NT2/D1 (cell line): ENCODE measurements at regions not wholly inside any gene's neighbourhood (a gene's known extent, or its start where the extent isn't known, plus 50 kb on each side); places are given as distances from the start of the nearest gene placed in this dataset.

ENCODE experiments used
- SUZ12 ChIP-seq: IDR thresholded peaks from 2 replicates; pipeline ENCODE4 v1.6.1; 2011; ENCODE audit not compliant: insufficient read length, insufficient read depth; ENCODE audit errors: extremely low read depth
- ZNF274 ChIP-seq: IDR thresholded peaks from 2 replicates; pipeline ENCODE4 v1.6.1; 2011; ENCODE audit warnings: mild to moderate bottlenecking, low read depth, low read length

GRCh38 chr15:54840621-54841398, 355.9 kb downstream of the RSL24D1 start:
- TF ChIP-seq ZNF274: no peak
- no peak for TF ChIP-seq SUZ12
